ENCODE measurements at regions not wholly inside any gene's neighbourhood (a gene's known extent, or its start where the extent isn't known, plus 50 kb on each side); places are given as distances from the start of the nearest gene placed in this dataset.
"Not testable (repeated sequence)": the region's sequence is repeated elsewhere in the genome, so short reads cannot be mapped to it uniquely, and the experiment has no call there.

DNA sequence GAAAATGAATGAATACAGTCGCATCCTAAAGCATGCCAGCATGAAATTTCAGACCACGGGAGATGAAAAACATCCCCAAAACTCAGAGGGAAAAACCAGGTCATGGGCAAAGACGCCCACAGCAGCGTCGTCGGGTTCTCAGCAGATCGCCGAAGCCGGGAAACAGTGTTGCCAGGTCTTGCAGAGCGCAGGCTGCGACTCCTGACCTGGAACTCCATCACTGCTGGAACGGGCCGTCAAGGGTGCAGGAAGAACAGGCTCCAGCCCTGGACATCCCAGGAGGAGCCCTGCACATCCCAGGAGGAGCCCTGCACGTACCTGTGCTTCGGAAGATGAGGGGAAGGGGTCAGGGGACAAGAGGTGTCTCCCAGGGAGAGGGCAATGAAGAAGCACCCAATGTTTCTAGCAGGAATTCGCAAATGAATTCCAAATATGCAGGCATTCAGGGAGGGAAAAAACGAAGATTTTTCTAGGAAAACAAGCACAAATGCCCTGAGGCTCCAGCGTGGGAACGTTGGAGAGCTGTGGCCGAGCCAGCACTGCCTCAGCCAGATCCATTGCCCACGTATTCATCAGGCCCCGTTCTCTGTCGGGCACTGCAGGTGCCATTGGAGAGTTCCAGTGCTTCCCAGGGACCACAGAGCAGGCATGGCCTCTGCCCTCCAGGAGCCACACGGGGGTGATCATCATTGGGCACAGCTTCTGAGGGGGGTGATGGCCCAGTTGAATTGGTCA is 1110.4 kb downstream of the BRD1 start:
- no peak for DNase-seq

DNA sequence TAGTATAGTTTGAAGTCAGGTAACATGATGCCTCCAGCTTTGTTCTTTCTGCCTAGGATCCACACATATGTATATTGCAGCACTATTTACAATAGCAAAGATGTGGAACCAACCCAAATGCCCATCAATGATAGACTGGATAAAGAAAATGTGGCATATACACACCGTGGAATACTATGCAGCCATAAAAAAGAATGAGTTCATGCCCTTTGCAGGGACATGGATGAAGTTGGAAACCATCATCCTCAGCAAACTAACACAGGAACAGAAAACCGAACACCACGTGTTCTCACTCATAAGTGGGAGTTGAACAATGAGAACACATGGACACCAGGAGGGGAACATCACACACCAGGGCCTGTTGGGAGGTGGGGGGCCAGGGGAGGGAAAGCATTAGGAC is 1111.5 kb downstream of the BRD1 start:
- not testable (repeated sequence) for DNase-seq

DNA sequence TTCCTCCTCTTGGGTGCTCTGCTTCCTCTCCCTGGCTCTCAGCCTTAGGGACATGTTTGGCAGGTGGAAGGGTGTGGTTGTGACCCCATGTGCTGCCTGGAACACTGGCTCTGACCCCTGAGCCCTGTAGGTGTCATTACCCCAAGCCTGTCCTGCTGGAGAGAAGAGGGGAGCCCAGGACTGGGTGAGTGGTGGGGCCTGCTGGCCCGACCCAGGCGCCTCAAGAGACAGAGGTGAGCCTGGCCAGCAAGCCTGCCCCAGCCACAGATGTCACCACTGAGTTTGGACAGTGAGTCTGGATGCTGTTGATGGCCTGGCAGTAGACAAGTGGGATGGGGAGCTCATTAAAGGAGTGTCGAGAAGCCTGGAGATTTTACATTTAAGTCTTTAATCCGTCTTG is 1112.2 kb downstream of the BRD1 start:
- no peak for DNase-seq

DNA sequence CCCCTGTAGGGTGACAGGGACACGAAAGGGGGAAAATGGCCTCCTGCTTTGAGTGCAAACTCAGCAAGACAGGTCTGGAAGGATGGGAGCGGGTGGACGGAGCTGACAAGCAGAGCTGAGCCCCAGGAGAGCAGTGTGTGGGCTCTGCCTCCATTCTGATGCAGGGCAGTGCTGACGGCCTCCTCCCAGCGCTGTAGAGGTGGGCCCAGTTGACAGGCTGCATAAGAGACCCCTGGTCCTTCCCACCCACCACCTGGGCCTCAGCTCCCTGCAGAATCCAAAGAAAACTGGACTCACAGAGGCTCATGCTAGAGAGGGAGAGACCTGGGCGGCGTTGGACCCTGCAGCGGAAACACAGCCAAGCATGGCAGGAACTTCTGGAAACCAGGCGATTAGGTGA is 1113.4 kb downstream of the BRD1 start:
- DNase-seq: no peak

DNA sequence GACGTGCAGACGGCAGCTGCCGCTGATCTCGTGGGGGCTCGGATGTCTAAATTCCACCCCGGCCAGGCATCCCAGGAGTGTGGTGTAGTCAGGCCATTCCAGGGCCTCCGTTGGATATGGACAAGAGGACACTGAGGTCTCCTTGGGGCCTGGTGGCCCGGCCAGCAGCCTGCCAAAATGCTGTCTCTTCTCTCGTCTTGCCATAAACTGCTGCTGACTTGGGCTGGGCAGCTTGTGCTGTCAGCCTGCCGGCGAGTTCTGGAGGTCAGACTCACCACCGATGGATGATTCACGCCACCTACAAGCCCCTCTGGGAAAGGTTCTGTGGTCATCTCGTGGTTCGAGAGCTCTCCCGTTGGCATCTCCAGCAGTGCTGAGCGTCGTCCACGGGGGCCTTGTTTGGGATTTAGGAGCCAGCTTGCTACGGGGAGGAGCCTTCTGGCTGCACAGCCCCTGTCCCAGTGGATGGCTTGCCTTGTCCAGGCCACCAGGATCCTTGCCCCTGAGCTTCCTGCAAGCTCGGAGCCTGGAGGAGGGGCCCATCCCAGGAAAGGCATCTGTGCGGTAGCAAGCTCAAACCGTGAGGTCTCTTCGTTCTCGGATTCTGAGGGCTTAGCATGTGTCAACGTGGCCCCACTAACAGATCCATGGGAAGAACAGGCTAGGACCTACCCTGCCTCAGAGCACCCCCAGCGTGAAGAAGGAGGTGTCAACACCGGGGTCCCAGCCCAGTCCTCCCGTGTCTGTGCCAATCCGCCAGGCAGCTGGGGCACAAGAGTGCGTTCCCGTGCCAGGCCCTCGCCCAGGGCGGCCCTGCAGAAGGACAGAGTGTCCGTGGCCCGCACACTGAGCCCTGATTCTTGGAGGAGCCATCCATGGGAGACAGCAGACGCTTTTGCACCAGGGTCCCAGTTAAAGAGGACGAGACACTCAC is 1114.1 kb downstream of the BRD1 start:
- no peak for DNase-seq

DNA sequence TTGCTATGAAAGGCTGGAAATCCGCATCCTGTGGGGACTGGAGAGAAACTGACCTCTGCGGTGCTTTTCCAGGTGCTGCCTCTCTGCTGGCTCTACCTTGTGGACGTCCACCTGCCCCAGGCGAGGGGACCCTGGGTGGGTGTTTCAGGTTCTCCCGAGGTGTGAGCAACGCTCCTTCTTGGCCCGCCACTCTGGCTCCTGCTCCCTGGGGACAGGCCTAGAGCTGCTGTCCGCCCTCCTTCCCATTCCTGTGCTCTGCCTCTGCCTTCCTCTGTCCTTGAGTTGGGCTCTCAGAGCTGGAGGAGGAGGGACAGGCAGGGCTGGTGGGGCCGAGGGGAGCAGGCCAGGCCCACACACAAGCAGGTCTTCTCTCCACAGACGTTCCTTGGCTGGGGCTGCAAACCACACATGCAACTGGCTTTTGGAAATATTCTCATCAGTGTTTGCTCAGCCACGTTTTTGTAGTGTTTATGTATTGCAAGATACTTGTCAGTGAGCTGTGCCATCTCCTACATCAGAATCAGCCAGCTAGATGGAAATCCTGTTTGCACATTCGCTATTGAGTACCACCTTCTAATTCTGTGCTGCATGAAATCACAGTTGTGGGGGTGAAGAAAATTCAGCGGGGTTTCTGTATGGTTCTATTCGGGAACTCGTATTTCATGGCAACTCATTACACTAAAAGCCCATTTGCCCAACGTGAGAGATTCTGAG is 1115.0 kb downstream of the BRD1 start:
- no peak for DNase-seq

DNA sequence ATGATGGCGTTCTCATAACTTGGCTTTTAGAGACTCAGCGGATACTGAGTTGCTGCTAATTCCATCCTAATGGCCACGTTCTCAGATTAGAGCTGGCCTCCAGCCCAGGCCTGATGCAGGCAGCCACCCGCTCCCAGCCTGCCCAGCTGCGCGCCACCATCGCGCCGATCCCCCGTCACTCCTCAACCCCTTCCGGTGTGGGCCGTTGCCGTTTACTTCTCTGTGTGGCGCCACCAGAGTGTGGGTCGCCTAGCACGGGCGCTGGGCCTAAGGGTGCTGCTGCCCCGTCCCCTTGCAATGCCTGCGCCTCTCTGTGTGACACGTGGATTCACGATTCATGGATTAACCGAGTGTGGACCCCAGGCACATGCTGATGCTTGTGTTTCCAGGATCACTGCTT is 1116.0 kb downstream of the BRD1 start:
- no peak for DNase-seq

DNA sequence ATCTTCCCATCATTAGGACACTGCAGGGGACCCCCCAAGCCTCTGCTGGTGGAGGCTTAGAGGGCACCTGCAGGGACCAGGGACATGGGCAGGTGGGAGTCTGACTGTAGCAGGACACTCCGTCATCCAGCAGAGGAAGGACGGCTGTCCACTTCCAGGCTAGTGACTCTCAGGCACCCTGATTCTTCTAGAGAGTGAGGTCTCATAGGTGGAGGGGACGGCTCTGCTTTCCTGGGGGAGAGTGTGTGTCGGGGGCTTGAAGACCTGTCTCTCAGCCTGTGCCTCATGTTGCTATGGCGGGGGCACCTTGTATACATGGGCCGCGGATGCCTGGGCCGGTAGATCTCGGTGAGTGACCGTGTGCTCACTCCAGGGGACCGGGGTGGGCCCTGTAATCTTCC is 1116.6 kb downstream of the BRD1 start:
- no peak for DNase-seq

DNA sequence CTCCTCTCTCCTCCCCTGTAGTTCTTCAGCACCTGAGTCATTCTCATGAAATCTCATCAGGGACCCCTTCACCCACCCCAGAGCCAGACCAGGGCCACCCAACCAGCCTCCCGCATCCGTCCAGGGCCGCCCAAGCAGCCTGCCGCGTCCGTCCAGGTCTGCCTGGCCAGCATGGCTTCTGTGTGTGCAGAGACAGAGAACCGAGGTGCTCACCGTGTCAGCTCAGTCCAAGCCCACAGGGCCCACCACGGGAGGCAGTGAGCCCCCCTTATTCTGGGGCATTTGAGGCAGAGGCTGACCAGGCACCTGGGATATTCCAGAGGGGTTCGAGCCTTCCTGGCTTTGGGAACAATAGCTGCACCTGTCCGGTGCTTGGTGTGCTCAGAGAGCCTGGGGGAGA is 1117.3 kb downstream of the BRD1 start:
- DNase-seq: no peak

DNA sequence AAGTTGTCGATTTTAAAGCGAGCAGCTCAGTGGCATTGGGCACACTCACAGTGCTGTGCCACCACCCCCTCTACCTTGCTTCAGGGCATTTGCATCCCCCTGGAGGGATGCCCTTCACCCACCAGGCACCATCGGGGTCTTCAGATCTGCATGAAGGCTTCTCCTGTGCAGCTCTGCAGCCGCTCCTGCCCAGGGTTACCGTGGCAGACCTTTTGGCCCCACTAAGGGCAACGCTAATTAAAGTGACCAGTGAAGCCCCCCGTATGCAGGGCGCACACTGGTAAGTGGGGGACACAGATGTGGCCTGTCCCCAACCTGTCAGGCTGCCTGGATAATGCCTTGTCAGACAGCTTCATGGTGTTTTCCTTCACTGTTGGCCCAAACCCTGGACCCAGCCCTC is 1117.7 kb downstream of the BRD1 start:
- no peak for DNase-seq

DNA sequence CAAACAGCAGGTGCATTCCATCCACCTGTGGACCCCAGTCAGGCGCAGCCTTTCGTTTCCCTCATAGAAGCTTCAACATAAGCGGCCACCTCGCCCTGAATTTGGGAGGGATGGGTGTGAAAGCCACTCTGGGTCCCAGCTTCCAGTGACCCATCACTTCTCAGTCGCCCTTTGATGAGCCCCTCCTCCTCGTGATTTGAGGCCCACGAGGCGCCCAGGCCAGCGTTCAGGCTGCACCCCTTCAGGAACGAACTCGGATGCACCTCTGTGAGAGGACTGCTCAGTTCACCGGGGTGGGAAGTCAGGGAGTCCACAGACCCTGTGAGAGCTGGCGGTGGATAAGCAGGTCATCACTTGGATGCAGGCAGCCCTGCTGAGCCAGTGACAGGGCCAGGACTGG is 1118.2 kb downstream of the BRD1 start:
- DNase-seq: no peak

DNA sequence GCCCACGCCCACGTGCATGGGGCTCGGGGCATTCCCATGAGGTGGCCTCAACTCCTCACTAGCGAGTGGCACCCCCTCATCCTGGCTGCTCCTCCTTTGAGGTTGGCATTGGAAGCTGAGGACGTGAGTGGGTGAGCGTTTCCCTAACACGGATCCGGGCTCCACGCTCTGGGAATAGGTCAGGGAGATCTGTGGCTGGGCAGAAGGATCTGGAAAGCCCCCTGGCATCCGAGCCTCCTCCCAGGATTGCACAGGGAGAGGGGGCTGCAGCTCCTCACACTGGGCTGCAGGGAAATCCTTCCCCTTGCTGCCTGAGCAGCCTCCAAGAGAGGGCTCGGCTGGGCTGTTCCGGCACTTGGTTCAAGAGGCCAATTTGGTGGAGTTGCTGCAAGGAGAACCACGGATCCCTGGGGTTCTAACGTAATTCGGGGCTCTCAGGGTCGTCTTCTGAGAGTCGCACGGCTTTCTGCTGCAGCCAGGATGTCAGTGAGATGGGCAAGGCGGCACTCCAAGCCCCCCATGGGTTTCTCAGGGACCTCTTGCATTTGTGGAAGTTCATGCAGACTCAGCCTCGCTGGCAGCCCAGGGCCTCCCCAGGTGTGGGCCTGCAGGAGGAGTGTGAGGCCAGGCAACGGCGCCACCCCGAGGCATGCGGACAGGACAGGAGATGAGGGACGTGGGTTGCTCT is 1119.0 kb downstream of the BRD1 start:
- no peak for DNase-seq

DNA sequence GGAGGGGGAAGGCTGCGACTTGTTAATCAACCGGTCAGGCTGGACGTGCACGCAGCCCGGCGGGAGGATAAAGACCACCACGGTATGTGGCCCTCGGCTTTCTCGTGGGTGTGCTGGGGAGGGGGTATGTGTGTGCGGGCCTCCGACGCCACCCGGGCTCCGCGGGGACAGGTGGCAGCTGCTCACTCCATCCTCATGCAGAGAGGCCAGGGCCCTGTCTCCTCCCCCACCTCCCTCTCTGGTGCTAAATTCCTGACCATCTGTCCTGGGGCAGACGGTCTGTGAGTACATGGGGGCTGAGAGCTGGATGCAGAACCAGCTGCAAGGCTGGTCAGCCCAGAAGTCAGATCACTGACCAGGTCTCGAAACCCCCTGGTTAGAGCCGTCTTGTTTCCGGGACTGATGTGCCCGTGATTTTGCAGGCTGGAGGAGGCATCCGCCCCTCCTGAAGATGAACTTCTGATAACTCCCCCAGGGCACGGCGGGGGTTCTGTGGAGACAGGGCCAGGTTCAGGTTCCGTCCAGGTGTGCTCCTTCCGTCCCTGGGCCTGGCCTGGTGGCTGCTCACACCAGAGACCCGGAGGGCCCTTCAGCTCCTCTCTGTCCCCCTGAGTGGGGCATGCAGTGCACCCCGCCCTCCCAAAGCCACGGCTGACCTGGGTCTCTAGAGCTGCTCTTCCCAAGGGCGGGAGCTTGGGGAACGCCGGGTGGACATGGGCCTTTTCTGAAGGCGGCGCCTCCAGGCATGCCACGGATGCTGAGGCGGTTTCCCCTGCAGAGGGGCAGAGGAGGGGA is 1119.7 kb downstream of the BRD1 start:
- no peak for DNase-seq

DNA sequence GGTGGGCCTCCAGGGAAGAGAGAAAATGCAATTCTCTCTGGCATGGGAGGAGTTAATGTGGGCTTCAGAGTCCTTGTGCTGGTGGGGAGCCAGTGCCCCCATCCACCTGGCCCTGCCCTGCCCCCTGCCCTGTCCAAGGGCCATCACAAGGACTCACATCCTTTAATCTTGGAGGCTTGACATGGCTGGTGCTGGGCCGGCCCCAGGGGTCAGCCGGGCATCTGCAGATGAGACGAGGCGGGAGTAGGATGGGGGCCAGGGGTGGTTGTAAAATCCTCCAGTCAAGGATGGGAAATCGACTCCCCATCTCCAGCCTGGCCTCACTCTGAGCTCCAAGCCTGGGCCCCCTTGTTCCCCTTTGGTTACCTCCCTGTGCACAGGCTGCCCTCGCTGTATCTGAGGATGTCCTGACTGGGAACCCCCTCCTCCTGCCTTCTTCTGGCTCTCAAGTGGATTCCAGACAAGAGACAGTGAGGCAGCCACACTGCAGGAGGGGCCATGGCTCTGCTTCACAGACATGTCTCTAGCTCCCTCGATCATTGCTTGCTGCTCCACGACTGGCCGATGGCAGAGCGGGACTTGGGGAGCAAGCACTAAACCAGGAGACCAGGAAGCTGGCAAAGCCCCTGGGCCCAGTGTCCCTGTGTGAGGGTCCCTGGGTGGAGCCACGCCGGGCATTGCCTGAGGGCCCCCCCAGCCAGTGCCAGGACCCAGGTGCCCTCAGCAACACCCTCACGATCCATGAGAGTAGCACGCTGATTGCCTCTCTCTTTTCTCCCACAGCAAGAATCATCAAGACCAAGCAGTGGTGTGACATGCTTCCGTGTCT is 1120.5 kb downstream of the BRD1 start:
- no peak for DNase-seq

DNA sequence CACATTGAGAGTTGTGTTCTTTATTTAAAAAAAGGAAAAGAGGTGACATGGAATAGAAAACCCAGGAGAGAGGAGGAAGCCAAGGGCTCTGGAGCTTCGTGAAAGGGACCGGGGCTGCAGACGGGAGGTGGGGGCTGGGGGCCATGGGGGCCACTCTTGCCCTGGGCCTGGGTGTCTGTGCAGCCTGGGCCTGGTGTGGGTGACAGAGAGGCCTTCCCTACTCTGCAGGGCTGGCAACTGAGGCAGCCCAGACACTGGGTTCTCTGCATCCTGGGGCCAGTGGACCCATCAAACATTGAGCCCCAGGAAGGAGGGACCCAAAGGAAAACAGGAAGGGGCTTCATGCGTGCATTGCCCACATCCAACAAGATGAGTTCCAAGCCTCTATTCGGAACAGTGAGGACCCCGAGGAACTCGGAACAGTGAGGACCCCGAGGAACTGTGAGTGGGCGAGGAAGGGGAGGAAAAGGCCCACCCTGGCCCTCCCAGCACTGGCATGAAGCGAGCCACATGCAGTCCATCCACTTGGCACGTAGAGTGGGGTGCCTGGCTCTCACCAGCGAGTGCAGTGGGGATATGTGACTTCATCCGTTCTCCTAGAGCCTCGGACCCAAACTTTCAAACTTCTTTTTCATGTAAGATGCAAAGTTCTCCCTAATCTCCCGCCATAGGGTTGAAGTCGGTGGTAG is 1121.6 kb downstream of the BRD1 start:
- no peak for DNase-seq

DNA sequence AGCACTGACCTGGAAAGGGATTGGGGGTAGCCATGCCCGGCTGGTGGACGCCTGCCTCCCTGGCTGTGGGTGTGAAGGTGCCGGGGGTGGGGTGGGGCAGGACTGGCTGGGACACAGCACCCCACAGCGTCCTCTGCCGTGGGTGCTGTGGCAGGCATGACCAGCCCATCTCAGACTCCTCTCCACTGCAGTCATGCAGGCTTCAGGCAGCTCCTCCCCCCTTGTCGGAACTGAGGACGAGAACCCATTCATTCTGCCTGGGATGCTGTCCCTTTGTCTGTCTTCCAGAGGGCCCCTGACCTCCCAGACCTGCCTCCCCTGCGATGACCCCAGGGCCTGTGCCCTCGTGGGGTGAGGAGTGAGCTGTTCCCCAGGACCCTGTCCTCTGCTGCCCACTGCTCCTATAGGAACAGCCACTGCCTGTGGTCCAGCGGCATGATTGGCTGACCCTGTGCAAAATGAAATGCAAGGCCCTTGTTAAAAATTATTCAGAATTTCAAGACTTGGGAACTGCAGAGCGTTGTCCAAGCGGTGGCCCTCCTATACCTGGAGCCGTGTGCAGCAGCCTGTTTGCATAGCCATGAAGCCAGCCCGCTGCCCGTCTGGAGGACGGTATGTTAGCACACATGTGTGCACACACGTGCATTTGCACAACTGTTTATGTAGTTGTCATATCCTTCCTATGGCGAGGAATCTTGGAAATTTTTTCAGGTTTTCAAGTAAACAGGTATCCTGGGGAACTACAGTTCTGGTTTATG is 1122.3 kb downstream of the BRD1 start:
- DNase-seq: no peak

DNA sequence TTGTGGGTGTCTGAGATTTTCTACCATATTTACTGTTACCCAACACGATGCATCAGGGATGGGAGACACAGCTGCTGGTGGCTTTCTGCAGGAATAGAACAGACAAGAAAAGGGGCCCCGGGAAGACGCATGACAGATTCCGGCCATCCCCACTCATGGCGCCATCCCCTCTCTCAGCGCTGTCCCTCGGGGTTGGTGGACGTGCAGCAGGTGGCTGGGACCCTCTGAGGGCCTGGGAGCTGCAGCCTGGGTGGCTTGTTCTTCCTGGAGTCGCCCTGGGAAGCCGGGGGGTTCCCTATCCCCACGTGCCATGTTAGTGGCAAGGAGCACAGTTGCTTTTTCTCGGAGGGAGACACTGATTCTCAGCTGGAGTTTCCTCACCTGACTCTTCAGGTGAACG is 1123.3 kb downstream of the BRD1 start:
- no peak for DNase-seq

DNA sequence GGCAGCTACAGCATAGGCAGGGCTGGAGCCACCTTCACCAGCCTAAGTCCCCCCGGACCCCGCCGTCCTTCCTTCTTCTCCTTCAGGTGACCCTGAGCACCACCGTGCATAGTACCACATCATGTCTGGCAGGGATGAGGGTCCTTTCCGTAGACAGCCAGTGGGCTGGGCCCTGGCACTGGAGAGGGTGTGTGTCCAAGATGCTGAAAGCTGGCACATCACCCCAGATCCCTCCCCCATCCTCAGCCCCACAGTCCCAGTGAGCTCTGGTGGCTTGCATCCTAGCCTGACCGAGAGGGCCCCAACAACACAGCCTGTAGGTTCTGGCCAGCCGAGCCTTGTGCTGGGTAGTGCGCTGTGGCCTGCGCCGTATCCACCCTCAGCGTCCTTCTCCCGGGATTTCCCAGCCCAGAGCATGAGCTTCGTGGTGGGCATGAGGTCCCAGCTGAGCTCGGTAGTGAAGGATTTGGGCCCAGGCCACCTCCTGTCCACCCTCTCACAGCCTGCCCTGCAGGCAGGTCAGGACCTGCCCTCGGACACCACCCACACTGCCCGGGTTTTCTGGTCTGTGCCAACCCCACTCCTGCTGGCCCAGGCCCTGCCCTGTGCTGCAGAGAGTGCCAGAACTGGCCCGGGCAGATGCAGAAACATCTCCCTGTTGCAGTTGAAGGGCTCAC is 1124.3 kb downstream of the BRD1 start:
- DNase-seq: no peak

DNA sequence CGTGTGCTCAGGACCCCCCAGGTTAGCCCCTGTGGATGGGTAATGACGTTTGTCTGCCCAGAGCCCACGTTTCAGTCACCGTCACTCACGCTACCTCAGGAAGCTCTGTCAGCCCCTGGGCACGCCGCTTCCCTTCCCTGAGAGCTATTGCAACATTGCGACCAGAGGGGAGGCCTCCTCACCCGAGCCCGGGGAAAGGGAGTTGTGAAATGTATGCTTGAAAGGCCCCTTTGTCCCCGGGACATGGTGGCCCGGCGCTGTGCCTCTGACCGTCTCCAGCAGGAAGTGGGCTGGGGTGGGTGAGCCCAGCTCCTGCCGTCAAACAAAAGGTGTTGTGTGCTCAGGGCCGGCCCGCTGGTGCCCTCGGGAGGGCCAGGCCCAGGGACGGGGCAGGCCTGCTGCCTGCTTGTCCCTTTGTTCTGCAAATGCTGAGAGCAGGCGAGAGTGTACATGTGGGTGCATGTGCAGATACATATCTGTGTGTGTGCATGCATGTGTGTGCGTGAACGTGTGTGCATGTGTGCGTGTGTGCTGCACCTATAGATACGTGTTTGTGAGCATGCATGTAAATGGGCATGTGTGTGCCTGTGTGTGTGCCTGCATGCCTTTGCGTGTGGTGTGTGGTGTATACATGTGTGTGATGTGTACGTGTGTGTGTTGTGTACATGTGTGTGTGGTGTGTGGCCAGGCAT is 1125.0 kb downstream of the BRD1 start:
- DNase-seq: no peak
